GM12865 (cell line): ENCODE measurements at regions not wholly inside any gene's neighbourhood (a gene's known extent, or its start where the extent isn't known, plus 50 kb on each side); places are given as distances from the start of the nearest gene placed in this dataset.

Source experiments
- DNase-seq: peaks from one replicate; pipeline ENCODE4 v3.0.0; 2010; ENCODE audit warnings: low read depth
- H3K4me3 ChIP-seq: 2 replicates; pipeline ENCODE4 v1.5.1; 2011; ENCODE audit warnings: mild to moderate bottlenecking, low read depth, low read length, control low read depth
- CTCF ChIP-seq: IDR thresholded peaks from 2 replicates; pipeline ENCODE4 v1.5.1; 2011; ENCODE audit warnings: low read length, control low read depth, low read depth, inconsistent platforms; ENCODE audit not compliant: insufficient read depth; ENCODE audit errors: missing control alignments

- no peak for DNase-seq
- TF ChIP-seq CTCF, result no peak
- H3K4me3 ChIP-seq, result no peak overlapping the region
Measured at GRCh38 chr20:37630993-37631392, 62.8 kb upstream of the CTNNBL1 start.

GRCh38 chr20:37630166-37630565 lies 63.7 kb upstream of the CTNNBL1 start:
- DNase-seq, result no peak
- H3K4me3 ChIP-seq, result no peak overlapping the region
- TF ChIP-seq CTCF, result no peak

GRCh38 chr20:37627767-37628130 lies 66.1 kb upstream of the CTNNBL1 start:
- DNase-seq, result no peak
- TF ChIP-seq CTCF, result no peak
- H3K4me3 ChIP-seq, result no peak overlapping the region

- peak; percentile 63 for DNase-seq
- H3K4me3 ChIP-seq, result no peak overlapping the region
- TF ChIP-seq CTCF, result no peak
Measured at GRCh38 chr20:37627060-37627766, 66.6 kb upstream of the CTNNBL1 start.

GRCh38 chr20:37624963-37625362 lies 68.9 kb upstream of the CTNNBL1 start:
- no peak for DNase-seq
- no peak overlapping the region for H3K4me3 ChIP-seq
- no peak for TF ChIP-seq CTCF

GRCh38 chr20:37622728-37623127 lies 71.1 kb upstream of the CTNNBL1 start:
- TF ChIP-seq CTCF, result no peak
- no peak overlapping the region for H3K4me3 ChIP-seq
- no peak for DNase-seq

GRCh38 chr20:37619496-37619895 lies 74.3 kb upstream of the CTNNBL1 start:
- no peak for DNase-seq
- no peak for TF ChIP-seq CTCF
- H3K4me3 ChIP-seq, result no peak overlapping the region
